DOHH2 (cell line): ENCODE measurements at regions not wholly inside any gene's neighbourhood (a gene's known extent, or its start where the extent isn't known, plus 50 kb on each side); places are given as distances from the start of the nearest gene placed in this dataset.
"Not testable (repeated sequence)": the region's sequence is repeated elsewhere in the genome, so short reads cannot be mapped to it uniquely, and the experiment has no call there.

Source experiments
- H3F3A ChIP-seq: fragments of 200-600 bp; sonication (generic), shearing (Covaris generic); 2 replicates; pipeline ENCODE4 v1.6.0; 2016; ENCODE audit warnings: antibody characterized with exemption, mild to moderate bottlenecking; ENCODE audit not compliant: control insufficient read depth, insufficient read depth
- H3K27ac ChIP-seq: fragments of 200-600 bp; sonication (generic); 2 replicates; pipeline ENCODE4 v1.5.1; 2014; ENCODE audit warnings: low read depth, mild to moderate bottlenecking, low read length, moderate library complexity
- H3K27me3 ChIP-seq: fragments of 200-600 bp; sonication (generic); 2 replicates; pipeline ENCODE4 v1.6.1; 2014; ENCODE audit warnings: mild to moderate bottlenecking, low read length, mixed read lengths; ENCODE audit not compliant: control insufficient read depth
- H3K36me3 ChIP-seq: fragments of 200-600 bp; sonication (generic); 2 replicates; pipeline ENCODE4 v1.6.1; 2014; ENCODE audit warnings: mild to moderate bottlenecking, low read length, moderate library complexity, mixed read lengths; ENCODE audit not compliant: control insufficient read depth
- H3K4me1 ChIP-seq: fragments of 200-600 bp; sonication (generic); 2 replicates; pipeline ENCODE4 v1.6.1; 2014; ENCODE audit warnings: mild to moderate bottlenecking, low read length, mixed read lengths; ENCODE audit not compliant: control insufficient read depth
- H3K4me2 ChIP-seq: fragments of 200-600 bp; sonication (generic); 2 replicates; pipeline ENCODE4 v1.6.0; 2014; ENCODE audit warnings: mild to moderate bottlenecking, low read length, moderate library complexity
- H3K4me3 ChIP-seq: fragments of 200-600 bp; sonication (generic); 2 replicates; pipeline ENCODE4 v1.5.1; 2014; ENCODE audit warnings: mild to moderate bottlenecking, low read length, mixed read lengths
- H3K79me2 ChIP-seq: fragments of 200-600 bp; sonication (generic); 2 replicates; pipeline ENCODE4 v1.6.1; 2014; ENCODE audit warnings: mild to moderate bottlenecking, low read length, mixed read lengths; ENCODE audit not compliant: control insufficient read depth
- H3K9me2 ChIP-seq: fragments of 200-600 bp; sonication (generic); replicated peaks from 2 replicates; pipeline ENCODE4 v1.6.1; 2014; ENCODE audit warnings: mild to moderate bottlenecking, low read length, mixed read lengths; ENCODE audit not compliant: control insufficient read depth
- H3K9me3 ChIP-seq: fragments of 200-600 bp; sonication (generic); 2 replicates; pipeline ENCODE4 v1.6.1; 2014; ENCODE audit warnings: antibody characterized with exemption, low read length, mixed read lengths; ENCODE audit not compliant: control insufficient read depth, insufficient read depth
- H4K20me1 ChIP-seq: fragments of 200-600 bp; sonication (generic); 2 replicates; pipeline ENCODE4 v1.6.0; 2014; ENCODE audit warnings: low read depth, mild to moderate bottlenecking, antibody characterized with exemption, low read length, moderate library complexity; ENCODE audit not compliant: control insufficient read depth, insufficient read depth
- CTCF ChIP-seq: fragments of 200-600 bp; sonication (generic); IDR thresholded peaks from one replicate; pipeline ENCODE4 v1.5.1; 2014; ENCODE audit warnings: antibody characterized with exemption, mild to moderate bottlenecking, low read depth, low read length; ENCODE audit not compliant: poor library complexity, severe bottlenecking
- EZH2phosphoT487 ChIP-seq: fragments of 200-600 bp; sonication (generic); IDR thresholded peaks from 2 replicates; pipeline ENCODE4 v1.6.1; 2017; ENCODE audit warnings: borderline replicate concordance, mild to moderate bottlenecking, antibody characterized with exemption, low read length, moderate library complexity, mixed read lengths

GRCh38 chr20:5680192-5680591, 69.4 kb upstream of the GPCPD1 start:
- Histone ChIP-seq H3F3A (peaks cover 7% of the 10 kb centered on the region), H3K4me3 (no peak overlapping the region), H3K27ac (no peak overlapping the region), H3K9me3 (no peaks in the 10 kb centered on the region), H3K79me2 (no peaks in the 10 kb centered on the region), H3K9me2 (no peaks in the 10 kb centered on the region), H3K4me2 (no peak overlapping the region), H3K4me1 (peaks cover 55% of the 10 kb centered on the region), H4K20me1 (no peaks in the 10 kb centered on the region), H3K36me3 (no peaks in the 10 kb centered on the region), H3K27me3 (no peaks in the 10 kb centered on the region)
- TF ChIP-seq EZH2phosphoT487: no peak
- no peak for TF ChIP-seq CTCF

- Histone ChIP-seq H3K9me3 (no peaks in the 10 kb centered on the region), H3K9me2 (no peaks in the 10 kb centered on the region), H3K4me1 (peaks cover 68% of the 10 kb centered on the region), H4K20me1 (no peaks in the 10 kb centered on the region), H3F3A (peaks cover 19% of the 10 kb centered on the region), H3K27me3 (no peaks in the 10 kb centered on the region), H3K4me3 (no peak overlapping the region), H3K4me2 (0 out of 2 replicates have a peak overlapping the region, but pooled peaks have one; percentile 1), H3K79me2 (no peaks in the 10 kb centered on the region), H3K36me3 (no peaks in the 10 kb centered on the region), H3K27ac (no peak overlapping the region)
- TF ChIP-seq EZH2phosphoT487 (no peak), CTCF (no peak)
These were observed 68.0 kb upstream of the GPCPD1 start for GRCh38 chr20:5678777-5679176.

- Histone ChIP-seq H3F3A (peaks cover 28% of the 10 kb centered on the region), H3K4me1 (peaks cover 77% of the 10 kb centered on the region)
- H3K9me3 ChIP-seq, H4K20me1 ChIP-seq, H3K27ac ChIP-seq, H3K36me3 ChIP-seq, H3K79me2 ChIP-seq, H3K4me3 ChIP-seq, H3K9me2 ChIP-seq, H3K27me3 ChIP-seq, H3K4me2 ChIP-seq: not testable (repeated sequence)
These were observed 67.1 kb upstream of the GPCPD1 start for GRCh38 chr20:5677944-5678343.

GRCh38 chr20:5677389-5677788, 66.6 kb upstream of the GPCPD1 start:
- no peaks in the 10 kb centered on the region for H3K36me3 ChIP-seq
- no peaks in the 10 kb centered on the region for H3K27me3 ChIP-seq
- H3K4me2 ChIP-seq: no peak overlapping the region
- TF ChIP-seq CTCF (no peak), EZH2phosphoT487 (no peak)
- H3K9me3 ChIP-seq: no peaks in the 10 kb centered on the region
- peaks cover 30% of the 10 kb centered on the region for H3F3A ChIP-seq
- no peak overlapping the region for H3K4me3 ChIP-seq
- H4K20me1 ChIP-seq: no peaks in the 10 kb centered on the region
- no peaks in the 10 kb centered on the region for H3K79me2 ChIP-seq
- H3K4me1 ChIP-seq: peaks cover 76% of the 10 kb centered on the region
- H3K27ac ChIP-seq: no peak overlapping the region
- no peaks in the 10 kb centered on the region for H3K9me2 ChIP-seq
